Dermis blood vessel endothelial cell (primary cell): ENCODE measurements at regions not wholly inside any gene's neighbourhood (a gene's known extent, or its start where the extent isn't known, plus 50 kb on each side); places are given as distances from the start of the nearest gene placed in this dataset.
A peak's percentile ranks its signal among the peaks of the same experiment; 100 is the strongest.

Experiments used
- DNase-seq: peaks from one replicate; pipeline ENCODE4 v3.0.0; 2010

DNA sequence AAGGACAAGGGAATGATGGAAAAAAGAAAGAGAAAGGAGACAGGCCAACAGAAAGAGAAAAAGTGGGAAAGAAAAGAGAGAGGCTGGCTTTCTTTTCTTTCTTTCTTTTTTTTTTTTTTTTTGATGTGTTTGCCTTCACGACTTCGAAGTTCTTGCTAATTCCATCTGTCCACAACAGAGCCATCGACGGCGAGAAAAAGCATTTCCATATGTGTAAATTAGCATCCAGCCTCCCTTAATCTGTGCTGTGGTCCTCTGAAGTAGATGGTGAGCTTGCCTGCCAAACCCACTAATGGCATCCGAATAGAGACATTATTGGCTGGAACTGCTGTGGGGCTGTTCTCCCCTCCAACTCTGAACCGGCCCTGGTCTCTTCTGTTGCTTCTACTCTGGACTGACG lies 997.4 kb downstream of the BCL11B start:
- no peak for DNase-seq

DNA sequence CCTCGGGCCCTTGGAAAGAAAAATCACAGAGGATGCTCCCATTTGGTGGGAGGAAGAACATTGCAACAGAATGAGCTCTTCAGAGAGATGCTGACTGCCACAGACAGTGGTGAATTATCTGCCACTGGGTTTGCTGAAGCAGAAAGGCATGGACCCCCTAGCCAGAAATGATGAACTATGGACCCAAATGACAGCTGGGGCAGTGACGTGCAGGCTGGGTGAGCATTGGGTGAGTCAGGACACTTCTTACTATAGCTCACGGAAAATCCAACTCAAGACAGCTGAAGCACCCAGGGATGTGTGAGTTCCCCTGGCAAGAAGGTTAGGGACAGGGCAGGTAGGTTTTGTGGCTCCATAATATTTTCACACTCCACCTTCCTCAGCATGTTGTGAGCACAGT lies 993.2 kb downstream of the BCL11B start:
- DNase-seq, result no peak

DNA sequence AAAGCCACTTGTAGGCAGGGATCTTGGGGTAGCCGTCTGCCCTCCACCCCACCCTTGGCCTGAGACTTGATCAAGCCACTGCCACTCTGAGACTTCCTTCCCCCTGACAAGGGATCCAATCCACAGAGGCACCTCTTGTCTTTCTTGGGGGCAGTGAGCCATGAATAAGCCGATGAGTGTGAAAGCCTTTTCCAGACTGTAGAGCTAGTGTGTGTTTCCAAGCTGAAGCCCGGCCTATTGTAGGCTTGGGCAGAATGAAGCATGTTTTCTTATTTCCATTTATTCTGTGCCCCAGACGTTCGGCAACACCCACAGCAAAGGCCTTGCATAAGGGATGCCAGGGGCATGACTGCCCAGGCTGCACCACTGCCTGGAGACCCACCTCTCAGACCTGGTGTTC lies 991.6 kb downstream of the BCL11B start:
- no peak for DNase-seq

DNA sequence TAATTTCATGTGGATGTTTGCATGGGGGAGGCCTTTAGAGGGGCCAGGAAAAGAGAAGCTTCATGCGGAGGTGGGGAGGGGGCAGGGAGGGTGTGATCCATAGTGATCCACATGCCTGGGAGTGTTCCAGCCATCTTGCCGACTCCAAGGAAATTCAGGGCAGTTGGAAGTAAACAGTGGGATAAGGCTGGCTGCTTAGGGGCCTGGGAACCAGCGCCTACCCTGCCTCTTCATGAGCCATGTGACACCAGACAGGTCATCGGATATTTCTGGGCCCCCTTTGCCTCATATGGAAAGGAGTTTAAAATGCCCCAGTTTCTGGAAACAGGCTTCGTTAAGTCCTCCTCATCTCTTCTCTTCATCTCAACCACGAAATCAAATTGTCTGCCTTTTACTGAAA lies 983.2 kb downstream of the BCL11B start:
- no peak for DNase-seq

DNA sequence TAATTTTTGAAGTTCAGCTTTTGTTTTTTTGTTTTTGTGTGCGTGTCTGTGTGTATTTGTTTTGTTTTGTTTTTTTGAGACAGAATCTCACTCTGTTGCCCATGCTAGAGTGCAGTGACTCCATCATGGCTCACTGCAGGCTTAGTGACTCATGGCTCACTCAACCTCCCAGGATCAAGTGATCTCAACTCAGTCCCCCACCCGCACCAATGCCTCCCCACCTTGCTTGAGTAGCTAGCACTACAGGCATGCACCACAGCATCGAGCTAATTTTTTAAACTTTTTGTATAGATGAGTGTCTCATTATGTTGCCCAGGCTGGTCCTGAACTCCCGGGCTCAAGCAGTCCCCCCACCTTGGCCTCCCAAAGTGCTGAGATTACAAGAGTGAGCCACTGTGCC lies 981.4 kb downstream of the BCL11B start:
- no peak for DNase-seq

DNA sequence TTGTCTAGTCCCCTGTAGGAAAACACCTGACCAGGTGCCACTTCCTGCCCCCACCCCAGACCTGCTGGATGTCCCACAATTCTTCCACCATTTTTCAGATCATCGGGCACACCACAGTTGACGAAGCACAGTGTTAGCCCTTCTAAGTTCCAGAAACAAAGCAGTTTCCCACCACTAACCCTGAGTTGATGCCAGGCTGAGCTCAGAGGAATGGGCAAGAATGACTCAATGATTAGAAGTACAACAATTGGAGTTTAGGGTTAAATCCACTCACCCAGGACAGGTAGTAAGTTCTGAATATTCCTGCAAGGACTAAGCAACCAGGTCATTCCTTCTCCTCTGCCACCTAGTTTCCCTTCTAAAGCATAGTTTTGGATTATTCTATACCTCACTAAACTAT lies 979.8 kb downstream of the BCL11B start:
- DNase-seq, result no peak

DNA sequence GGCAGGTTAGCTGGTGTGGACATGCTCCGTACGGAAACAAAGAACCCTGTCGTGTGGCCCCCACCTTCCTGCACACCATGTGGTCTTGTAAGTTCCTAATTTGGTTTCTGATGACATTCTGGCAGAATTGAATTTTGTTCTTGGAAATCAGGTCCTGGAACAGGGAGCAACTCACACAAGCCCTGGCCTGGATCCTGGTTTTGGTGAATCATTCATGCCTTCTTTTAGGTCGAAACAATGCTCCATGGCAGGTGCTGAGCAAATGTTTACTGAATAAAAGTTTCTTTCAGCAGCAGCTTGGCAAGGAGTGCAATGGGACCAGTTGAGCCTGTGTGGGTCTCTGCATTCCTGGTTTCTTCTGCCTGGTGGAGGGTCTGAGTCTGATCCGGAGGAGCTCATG lies 978.4 kb downstream of the BCL11B start:
- DNase-seq, result no peak

DNA sequence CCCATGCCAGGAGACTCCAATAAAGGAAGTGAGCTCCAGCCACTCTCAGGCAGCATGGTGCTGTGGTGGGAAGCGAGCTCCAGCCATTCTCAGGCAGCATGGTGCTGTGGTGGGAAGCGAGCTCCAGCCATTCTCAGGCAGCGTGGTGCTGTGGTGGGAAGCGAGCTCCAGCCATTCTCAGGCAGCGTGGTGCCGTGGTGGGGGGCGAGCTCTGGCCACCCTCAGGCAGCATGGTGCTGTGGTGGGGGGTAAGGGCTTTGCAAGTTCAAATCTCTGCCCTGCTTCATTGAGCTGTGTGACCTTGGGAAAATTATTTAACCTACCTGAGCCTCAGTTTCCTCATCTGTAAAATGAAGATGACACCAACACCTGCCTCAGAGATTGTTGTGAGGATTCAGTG lies 975.1 kb downstream of the BCL11B start:
- DNase-seq, result no peak

DNA sequence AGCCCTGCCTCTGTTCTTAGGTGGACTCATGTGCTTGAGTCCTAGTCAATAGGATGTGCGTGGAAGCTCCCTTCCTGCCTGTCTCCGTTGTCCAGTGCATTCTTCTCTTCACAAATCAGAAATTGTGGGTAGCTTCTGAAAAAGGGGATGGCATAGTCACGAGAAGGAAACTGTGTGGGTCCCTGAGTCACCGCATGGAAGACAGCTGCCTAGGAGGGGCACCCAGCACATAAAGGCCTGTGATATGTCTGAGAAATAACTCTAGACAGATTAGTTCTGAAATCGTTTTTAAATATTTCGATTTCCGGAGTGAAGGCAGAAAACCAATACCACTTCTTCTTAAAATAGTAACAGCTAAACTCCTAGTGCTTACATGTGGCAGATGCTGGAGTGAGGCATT lies 974.4 kb downstream of the BCL11B start:
- no peak for DNase-seq

DNA sequence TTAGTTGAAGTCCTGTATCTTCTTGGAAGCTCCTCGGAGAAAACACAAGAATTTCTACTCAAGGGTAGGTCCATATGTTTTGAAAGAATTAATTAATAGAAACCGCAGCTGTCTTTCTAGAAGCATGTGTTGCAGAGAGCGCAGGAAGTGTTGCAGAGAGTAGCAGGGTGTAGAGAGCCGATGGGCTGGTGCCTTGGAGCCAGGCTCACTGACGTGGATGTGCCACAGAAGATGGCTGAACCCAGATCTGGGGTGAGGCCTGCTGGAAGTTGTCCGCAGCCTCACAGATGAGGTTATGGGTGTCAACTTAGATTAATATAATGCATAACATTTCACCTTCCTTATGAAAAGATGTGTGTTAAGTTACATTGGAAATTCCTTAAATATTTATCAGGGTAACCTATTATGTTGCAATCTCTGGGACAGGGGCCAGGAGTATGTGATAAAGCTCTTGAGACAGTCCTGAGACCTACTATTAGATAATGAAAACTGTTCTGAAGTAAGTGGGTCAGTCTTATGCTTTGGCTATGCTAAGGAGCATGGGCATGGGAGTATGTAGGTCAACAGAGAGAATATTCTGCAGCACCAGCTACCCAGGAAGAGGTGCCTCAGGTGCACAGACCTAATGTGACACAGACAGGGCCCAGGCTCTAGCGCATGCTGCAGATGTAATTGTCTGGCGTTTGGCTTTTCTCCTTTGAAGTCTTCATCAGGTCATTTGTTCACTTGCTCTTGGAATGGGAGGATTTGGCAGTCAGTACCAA lies 973.3 kb downstream of the BCL11B start:
- DNase-seq, result no peak

DNA sequence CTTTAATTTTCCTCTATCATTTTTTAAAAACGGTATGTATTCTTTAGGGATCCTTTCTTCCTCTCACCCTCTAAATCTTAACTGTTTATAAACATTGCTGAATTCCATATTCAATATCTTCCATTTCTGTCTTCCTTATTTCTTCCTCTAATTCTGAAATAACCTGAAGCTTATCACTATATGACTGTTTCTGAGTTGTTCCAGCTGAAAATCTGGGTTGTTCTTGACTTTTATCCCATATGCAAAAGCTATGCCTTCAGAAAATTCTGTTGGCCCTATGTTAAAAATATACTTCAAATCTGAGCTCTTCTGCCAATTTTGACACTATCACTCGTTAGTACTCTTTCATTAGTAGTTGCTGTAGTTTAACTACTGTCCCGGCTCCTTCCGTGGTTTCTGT lies 970.3 kb downstream of the BCL11B start:
- no peak for DNase-seq

DNA sequence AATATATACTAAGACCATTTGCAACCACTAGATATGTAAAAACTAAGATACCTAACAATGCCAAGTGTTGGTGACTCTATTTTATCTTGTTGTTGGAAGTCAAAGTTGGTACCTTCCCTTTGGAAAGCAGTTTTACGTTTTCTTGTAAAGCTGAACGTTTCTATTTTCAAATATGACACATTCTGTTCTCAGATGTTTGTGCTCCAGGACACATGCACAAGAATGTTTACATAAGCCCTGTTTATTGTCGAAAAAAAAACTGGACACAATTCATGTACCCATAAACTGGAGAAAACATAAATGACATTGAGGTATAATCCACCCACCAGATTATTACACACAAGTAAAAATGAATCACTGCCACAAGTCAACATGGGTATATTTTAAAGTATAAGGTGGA lies 967.4 kb downstream of the BCL11B start:
- no peak for DNase-seq

DNA sequence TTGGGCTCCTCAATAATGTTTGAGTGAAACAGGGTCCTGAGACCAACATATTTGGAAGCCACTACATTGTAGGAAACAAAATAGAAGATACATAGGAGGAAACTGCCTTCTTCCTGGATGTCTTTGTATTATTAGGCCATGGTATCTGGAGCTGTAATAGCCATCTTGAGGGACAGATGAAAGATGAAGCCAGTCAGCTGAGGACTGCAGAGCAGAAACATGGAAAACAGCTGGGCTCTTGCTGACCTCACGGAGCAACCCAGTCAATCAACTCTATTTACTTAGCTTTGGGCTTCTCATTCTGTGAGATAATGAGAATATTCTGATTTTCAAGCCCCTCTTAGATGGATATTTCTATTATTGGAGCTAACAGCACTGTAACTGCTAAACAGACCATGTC lies 962.4 kb downstream of the BCL11B start:
- DNase-seq, result no peak

DNA sequence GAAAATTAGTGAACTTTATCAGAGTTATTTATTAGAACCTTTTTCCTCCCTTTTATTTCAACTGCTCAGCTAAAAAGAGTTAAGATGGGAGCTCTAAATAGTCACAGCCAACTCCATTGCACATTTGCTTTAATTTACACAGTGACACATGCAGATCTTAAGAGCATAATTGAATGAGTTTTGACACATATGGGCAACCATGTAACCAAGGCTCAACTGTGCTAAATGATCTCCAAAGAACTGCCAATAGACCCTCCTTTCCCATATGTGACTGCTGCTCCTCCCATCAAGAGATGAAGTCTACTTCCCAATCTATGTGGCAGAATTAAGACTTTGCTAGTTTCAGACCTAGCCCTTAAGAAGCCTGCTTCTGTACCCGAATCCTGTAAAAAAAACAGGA lies 960.0 kb downstream of the BCL11B start:
- DNase-seq, result no peak

DNA sequence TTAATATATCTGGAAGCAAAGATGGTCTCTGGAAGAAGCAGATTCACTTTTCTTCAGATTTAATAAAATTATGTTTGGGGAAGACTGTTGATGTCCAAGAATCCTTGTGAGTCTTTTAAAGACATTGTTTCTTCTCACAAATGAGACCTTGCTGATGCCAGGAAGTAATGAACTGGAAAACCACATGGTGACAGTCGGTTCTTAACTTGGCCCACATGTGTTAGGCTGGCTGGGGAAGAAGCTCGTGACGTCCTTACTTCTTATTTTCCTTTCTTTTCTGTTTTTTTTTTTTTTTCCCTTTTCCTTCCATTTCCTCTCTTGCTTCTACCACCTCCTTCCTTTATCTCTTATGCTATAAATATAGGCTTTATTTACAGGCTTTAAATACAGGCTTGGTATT lies 950.2 kb downstream of the BCL11B start:
- DNase-seq, result no peak

DNA sequence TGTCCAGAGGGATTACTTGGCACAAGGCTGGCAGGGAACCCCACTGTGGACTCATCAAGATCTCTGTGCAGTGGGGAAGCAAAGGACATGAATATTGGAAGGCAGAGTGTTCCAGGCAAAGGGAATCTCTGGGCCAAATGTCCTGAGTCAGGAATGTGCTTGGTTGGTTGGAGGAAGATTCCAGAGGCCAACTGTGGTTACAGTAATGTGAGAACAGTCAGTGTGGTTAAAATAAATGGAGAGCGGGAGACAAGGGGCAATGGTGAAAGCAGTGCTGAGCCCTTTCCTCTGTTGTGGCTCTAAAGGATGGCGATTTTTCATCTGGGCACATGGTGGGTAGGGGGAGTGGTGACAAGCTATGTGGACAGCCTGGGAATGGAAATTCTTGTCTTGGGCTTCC lies 948.2 kb downstream of the BCL11B start:
- no peak for DNase-seq

DNA sequence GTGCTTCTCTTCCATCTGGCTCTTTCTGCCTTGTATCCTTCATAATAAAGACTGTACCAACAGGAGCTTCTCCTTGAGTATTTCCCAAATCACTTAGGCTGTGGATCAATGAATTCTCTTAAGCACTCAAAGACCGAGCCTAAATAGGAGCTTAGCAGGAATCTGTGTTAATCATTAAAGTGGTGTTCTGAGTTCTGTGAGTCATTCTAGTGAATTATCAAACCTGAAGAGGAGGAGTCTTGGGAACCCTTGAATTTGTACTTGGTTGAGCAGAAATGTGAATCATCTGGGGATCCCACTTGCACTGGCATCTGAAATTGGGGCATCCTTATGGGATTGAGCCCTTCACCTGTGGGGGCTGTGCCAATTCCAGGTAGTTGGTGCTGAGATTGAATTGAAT lies 946.2 kb downstream of the BCL11B start:
- DNase-seq, result no peak

DNA sequence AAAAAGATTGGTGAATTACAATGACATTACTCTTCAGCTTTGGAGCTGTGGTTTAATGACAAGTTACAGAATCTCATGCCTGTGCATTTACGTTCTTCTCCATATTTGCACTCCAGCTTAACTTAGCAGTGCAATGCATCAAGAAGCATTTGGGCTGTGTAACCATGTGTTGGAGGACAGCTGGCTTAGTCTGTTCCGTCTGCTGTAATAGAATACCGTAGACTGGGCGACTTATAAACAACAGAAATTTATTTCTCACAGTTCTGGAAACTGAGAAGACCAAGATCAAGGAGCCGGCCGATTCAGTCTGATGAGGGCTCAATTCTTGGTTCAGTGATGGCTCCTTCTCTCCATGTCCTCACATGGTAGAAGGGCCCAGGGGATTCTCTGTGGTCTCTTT lies 943.5 kb downstream of the BCL11B start:
- DNase-seq, result no peak

DNA sequence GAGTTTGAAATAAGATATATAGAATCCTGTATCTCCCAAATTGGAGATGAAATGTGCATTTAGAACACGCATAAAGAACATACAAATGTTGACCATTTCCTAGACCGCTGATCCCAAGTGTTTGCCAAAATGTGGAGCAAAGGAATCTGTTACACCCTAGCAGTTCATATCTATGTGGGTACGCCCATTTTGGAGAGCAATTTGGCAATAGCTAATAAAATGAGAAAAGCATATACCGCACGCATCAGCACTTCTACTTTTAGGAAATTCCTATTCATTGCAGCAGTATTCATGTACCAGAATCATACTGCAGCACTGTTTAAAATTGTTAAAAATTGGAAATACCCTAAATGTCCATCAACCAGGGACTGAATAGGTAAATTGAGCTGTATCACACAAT lies 937.8 kb downstream of the BCL11B start:
- no peak for DNase-seq

DNA sequence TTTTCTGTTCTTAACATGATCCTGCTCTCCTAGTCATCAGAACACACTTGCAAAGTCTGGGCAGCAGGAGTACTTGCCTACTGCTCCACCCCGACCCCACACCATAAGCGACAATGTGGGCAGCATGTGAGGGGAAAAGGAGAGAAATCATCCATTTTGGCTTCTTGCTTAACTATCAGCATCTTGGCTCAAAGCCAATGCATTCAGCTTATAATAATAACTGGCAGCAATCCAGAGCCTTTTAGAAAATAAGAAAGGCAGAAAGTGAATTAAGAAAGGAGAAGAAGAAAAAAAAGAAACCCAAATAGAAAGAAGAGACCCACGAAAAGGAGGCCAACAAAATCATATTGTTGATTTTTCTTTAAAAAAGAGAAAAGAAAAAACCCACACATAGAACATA lies 930.8 kb downstream of the BCL11B start:
- peak; percentile 1 for DNase-seq

DNA sequence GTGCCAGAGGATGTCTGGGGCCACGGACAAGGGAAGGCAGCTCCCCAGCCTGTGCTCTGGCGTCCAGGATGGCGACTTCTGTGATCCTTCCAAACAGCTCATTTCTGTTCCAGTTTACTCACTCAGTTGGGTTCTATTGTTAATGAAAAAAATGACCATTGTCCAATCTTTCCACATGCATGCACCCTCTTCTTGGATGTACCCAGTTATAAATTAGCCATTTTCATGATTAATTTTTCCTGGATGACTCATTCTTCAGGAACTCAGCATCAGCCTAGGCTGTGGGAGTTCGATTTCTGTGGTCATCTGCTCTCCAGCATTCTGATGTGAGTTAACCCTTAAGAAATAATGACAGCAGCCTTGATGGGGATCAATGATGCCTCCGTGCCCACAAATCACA lies 926.8 kb downstream of the BCL11B start:
- no peak for DNase-seq

DNA sequence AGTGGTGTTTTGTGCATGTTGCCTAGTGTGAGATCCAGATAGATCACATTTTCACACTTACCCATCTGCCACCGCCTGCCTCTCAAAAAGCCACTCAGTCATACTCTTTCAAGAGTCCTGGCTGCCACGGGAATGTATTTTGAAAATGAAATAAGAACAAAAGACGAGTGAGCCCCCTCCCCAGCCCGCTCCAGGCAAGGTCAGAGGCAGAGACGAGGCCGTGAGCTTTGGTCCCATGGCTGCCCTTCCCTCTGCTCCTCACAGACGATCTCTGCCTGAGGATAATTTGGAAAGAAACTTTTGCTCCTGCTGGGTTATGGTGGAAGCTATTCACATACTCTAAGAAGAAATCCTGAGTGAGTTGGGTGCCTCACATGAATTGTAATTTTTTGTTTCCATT lies 924.3 kb downstream of the BCL11B start:
- DNase-seq, result no peak

DNA sequence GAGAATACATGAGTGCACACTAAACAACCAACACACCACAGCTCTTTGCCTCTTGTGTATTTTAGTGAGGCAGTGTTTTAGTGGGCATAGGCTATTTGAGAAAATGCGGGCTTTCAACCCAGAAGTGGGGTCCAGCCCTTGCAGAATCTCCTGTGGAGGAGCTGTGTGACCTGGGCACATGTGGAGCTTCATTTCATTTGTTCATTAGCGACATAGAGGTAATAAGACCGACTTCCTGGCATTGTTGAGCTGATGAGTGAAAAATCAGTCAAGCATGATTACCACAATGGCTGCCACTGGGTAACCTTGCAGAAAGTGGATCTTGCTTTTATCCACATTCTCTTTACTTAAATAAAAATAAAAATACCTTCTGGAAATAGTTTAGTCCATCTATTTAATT lies 923.5 kb downstream of the BCL11B start:
- no peak for DNase-seq

DNA sequence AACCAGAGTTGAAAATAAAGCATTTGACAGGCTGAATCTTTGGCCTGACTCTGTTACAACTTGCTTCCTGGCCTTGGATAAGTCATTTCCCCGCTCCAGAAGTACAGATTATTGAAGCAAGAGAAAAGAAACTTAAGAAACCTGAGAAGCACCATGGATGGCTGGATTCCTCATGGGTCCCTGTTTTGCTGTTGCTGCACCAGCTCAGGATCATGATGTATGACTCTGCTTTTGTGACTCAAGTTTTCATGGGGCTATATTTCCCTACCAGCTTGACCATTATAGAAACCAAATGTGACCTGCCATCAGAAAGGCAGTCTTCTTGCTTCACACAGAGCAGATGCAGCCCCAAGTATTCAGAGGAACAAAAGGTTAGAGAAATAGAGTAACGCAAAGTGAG lies 921.8 kb downstream of the BCL11B start:
- DNase-seq, result no peak

DNA sequence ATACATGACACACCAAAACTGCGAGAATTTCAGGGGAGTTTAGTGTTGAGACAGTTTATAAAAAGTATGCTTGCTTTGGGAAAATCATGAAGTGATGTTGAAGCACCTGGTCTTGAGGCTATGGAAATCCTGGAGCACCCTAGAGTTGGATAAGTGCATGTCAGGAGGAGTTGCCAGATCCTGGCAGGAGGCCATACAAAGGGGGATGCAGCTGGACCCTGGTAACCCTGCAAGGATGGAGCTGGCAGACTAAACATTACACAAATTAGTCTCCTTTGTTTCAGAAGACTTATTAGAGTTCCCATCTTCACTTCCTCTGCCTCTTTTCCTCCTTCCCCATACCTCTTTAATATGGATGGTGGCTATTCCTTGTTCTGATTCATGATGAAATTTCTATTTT lies 907.0 kb downstream of the BCL11B start:
- no peak for DNase-seq

DNA sequence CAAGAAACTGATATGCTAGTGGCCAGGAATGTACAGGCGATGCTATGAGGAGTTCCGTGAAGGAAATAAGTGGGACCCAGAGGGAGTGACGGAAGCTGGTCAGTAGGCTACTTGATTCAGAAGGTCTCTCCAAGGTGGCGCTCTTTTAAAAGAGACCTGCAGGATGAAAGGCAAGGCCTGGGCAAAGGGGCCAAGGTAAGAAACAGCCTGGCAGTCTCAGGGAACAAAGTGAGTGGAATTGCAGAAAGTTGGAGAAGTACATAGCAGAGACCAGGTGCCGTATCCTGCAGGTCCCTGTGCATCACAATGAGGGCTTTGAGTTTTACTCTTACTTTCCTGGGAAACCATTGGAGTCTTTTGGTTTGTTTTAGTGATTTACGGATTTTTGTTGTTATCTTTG lies 905.6 kb downstream of the BCL11B start:
- DNase-seq, result no peak
